ENCODE measurements at regions not wholly inside any gene's neighbourhood (a gene's known extent, or its start where the extent isn't known, plus 50 kb on each side); places are given as distances from the start of the nearest gene placed in this dataset.

DNA sequence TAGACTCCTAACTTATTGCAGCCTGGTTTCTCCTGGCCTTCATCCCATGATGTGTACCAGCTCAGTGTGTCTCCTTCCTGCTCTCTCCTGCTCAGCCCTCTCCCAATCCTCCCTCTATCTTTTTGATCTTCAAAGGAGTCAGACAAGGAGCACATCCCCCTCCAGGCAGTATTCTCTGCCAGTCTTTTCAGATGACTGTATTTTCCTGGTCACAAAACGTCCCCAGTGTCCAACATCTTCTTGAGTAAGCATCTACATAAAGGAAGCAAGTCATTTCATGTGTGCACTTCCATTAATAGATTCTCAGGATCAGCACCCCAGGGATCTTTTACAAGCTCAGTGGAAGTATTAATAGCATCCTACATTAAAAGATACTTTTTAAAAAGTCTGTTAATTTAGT is 148.9 kb upstream of the THBS1 start:
- H4K20me1 ChIP-seq (ENCODE audit: insufficient read depth, low read length), result no peaks in the 10 kb centered on the region
- no peaks in the 10 kb centered on the region for H3K79me2 ChIP-seq (ENCODE audit: insufficient read depth, low read length)
- H3K36me3 ChIP-seq (ENCODE audit: insufficient read depth, low read length), result no peaks in the 10 kb centered on the region
- H3K27ac Mint-ChIP-seq (ENCODE audit: unreplicated experiment), result no peak overlapping the region
- no peak for FAIRE-seq
- H3K36me3 Mint-ChIP-seq (ENCODE audit: low read depth, unreplicated experiment), result no peaks in the 10 kb centered on the region
- no peaks in the 10 kb centered on the region for H3K9me3 Mint-ChIP-seq (ENCODE audit: unreplicated experiment)
- H3K27me3 Mint-ChIP-seq (ENCODE audit: low read depth, unreplicated experiment), result no peaks in the 10 kb centered on the region
- H3K4me1 Mint-ChIP-seq (ENCODE audit: low read depth, unreplicated experiment), result peaks cover 35% of the 10 kb centered on the region
- H3K4me3 Mint-ChIP-seq (ENCODE audit: unreplicated experiment), result peak overlapping the region; percentile 23
- DNase-seq (ENCODE audit: low read depth), result no peak
- no peak overlapping the region for H2AFZ ChIP-seq (ENCODE audit: low read depth, low read length)
- no peaks in the 10 kb centered on the region for H3K27me3 ChIP-seq (ENCODE audit: insufficient read depth, low read length)
- H3K27ac ChIP-seq (ENCODE audit: low read depth, low read length), result no peak overlapping the region
- TF ChIP-seq, protein P1, sequence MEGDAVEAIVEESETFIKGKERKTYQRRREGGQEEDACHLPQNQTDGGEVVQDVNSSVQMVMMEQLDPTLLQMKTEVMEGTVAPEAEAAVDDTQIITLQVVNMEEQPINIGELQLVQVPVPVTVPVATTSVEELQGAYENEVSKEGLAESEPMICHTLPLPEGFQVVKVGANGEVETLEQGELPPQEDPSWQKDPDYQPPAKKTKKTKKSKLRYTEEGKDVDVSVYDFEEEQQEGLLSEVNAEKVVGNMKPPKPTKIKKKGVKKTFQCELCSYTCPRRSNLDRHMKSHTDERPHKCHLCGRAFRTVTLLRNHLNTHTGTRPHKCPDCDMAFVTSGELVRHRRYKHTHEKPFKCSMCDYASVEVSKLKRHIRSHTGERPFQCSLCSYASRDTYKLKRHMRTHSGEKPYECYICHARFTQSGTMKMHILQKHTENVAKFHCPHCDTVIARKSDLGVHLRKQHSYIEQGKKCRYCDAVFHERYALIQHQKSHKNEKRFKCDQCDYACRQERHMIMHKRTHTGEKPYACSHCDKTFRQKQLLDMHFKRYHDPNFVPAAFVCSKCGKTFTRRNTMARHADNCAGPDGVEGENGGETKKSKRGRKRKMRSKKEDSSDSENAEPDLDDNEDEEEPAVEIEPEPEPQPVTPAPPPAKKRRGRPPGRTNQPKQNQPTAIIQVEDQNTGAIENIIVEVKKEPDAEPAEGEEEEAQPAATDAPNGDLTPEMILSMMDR (IDR thresholded peaks at IDR 0.05; ENCODE audit: insufficient read depth, low read depth, low read length), result no peak
- TF ChIP-seq EZH2 (IDR thresholded peaks at IDR 0.05; ENCODE audit: insufficient read depth, low read length), result no peak
- H3K4me1 ChIP-seq (ENCODE audit: insufficient read depth, low read length), result peaks cover 25% of the 10 kb centered on the region
- H3K4me3 ChIP-seq (ENCODE audit: insufficient read depth, low read depth, low read length), result no peak overlapping the region
- no peaks in the 10 kb centered on the region for H3K9me3 ChIP-seq (ENCODE audit: insufficient read depth, low read depth, low read length)
- H3K9ac ChIP-seq (ENCODE audit: low read length), result no peak overlapping the region
- H3K4me2 ChIP-seq (ENCODE audit: low read length), result no peak overlapping the region

DNA sequence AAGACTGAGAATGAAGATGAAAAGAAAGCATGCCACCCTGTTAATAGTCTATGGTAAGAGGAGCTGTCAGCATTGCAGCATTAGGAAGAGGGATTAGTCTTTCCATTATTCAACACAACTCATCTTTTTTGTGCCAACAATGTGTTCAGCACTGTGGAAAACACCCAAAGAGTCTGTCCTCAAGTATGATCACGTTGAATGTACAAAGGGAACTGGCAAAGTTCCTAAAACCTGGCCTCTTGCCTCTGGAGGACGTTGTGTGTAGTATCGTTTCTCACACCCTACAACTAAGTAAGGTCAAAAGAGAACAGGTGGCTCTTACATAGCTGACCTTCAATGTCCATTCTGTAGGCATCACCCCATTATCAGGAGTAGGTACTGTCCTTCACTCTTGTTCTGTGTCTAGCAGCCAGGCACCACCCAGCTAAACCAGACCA is 147.9 kb upstream of the THBS1 start:
- no peaks in the 10 kb centered on the region for H3K27me3 Mint-ChIP-seq (ENCODE audit: low read depth, unreplicated experiment)
- no peak for DNase-seq (ENCODE audit: low read depth)
- FAIRE-seq, result no peak
- peaks cover 26% of the 10 kb centered on the region for H3K4me1 Mint-ChIP-seq (ENCODE audit: low read depth, unreplicated experiment)
- Histone ChIP-seq H3K4me2 (ENCODE audit: low read length) (no peak overlapping the region), H3K79me2 (ENCODE audit: insufficient read depth, low read length) (no peaks in the 10 kb centered on the region), H3K9ac (ENCODE audit: low read length) (no peak overlapping the region), H4K20me1 (ENCODE audit: insufficient read depth, low read length) (no peaks in the 10 kb centered on the region), H3K4me3 (ENCODE audit: insufficient read depth, low read depth, low read length) (no peak overlapping the region), H2AFZ (ENCODE audit: low read depth, low read length) (no peak overlapping the region), H3K27me3 (ENCODE audit: insufficient read depth, low read length) (no peaks in the 10 kb centered on the region), H3K9me3 (ENCODE audit: insufficient read depth, low read depth, low read length) (no peaks in the 10 kb centered on the region), H3K27ac (ENCODE audit: low read depth, low read length) (no peak overlapping the region), H3K36me3 (ENCODE audit: insufficient read depth, low read length) (no peaks in the 10 kb centered on the region), H3K4me1 (ENCODE audit: insufficient read depth, low read length) (peaks cover 17% of the 10 kb centered on the region)
- no peak overlapping the region for H3K4me3 Mint-ChIP-seq (ENCODE audit: unreplicated experiment)
- H3K9me3 Mint-ChIP-seq (ENCODE audit: unreplicated experiment), result no peaks in the 10 kb centered on the region
- no peak overlapping the region for H3K27ac Mint-ChIP-seq (ENCODE audit: unreplicated experiment)
- TF ChIP-seq EZH2 (IDR thresholded peaks at IDR 0.05; ENCODE audit: insufficient read depth, low read length), result no peak
- TF ChIP-seq, protein P1 (IDR thresholded peaks at IDR 0.05; ENCODE audit: insufficient read depth, low read depth, low read length), result no peak
- H3K36me3 Mint-ChIP-seq (ENCODE audit: low read depth, unreplicated experiment), result no peaks in the 10 kb centered on the region

DNA sequence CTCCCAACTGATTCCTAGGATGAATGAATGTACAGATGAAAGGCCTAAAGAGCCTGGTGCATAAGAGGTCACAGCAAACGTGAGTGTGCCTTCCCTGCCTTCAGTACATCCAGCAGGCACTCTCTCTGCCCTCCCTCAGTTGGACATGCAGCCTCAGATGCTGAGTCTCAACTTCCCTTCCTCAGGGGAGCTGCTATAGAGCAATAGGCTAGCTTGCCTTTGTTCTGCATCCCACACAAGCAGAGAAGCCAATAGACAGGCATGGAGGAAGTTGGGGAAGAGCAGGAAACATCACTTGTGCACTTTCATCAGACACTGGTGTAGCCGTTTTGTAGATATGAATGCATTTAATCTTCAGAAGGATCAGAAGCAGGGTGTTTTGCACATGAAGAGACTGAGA is 147.5 kb upstream of the THBS1 start:
- Histone ChIP-seq H3K27ac (ENCODE audit: low read depth, low read length) (no peak overlapping the region), H3K79me2 (ENCODE audit: insufficient read depth, low read length) (no peaks in the 10 kb centered on the region), H3K36me3 (ENCODE audit: insufficient read depth, low read length) (no peaks in the 10 kb centered on the region), H3K4me2 (ENCODE audit: low read length) (no peak overlapping the region), H3K9me3 (ENCODE audit: insufficient read depth, low read depth, low read length) (no peaks in the 10 kb centered on the region), H4K20me1 (ENCODE audit: insufficient read depth, low read length) (no peaks in the 10 kb centered on the region), H3K4me1 (ENCODE audit: insufficient read depth, low read length) (peaks cover 17% of the 10 kb centered on the region), H3K9ac (ENCODE audit: low read length) (no peak overlapping the region), H2AFZ (ENCODE audit: low read depth, low read length) (no peak overlapping the region), H3K27me3 (ENCODE audit: insufficient read depth, low read length) (no peaks in the 10 kb centered on the region), H3K4me3 (ENCODE audit: insufficient read depth, low read depth, low read length) (no peak overlapping the region)
- H3K27me3 Mint-ChIP-seq (ENCODE audit: low read depth, unreplicated experiment), result no peaks in the 10 kb centered on the region
- DNase-seq (ENCODE audit: low read depth) (no peak), FAIRE-seq (no peak)
- no peaks in the 10 kb centered on the region for H3K36me3 Mint-ChIP-seq (ENCODE audit: low read depth, unreplicated experiment)
- H3K9me3 Mint-ChIP-seq (ENCODE audit: unreplicated experiment), result no peaks in the 10 kb centered on the region
- peaks cover 24% of the 10 kb centered on the region for H3K4me1 Mint-ChIP-seq (ENCODE audit: low read depth, unreplicated experiment)
- no peak for TF ChIP-seq EZH2 (IDR thresholded peaks at IDR 0.05; ENCODE audit: insufficient read depth, low read length)
- TF ChIP-seq, protein P1 (IDR thresholded peaks at IDR 0.05; ENCODE audit: insufficient read depth, low read depth, low read length), result no peak
- no peak overlapping the region for H3K4me3 Mint-ChIP-seq (ENCODE audit: unreplicated experiment)
- H3K27ac Mint-ChIP-seq (ENCODE audit: unreplicated experiment), result no peak overlapping the region
